Upper lobe of left lung (tissue), 6 donors: ENCODE measurements at regions not wholly inside any gene's neighbourhood (a gene's known extent, or its start where the extent isn't known, plus 50 kb on each side); places are given as distances from the start of the nearest gene placed in this dataset.

Experiments used
- ATAC-seq, 2 donors: fragments of 200-7000 bp; cut with Tn5 transposase; one replicate each; pipeline ENCODE4 v1.9.1; 2022; ENCODE audit warnings: mild to moderate bottlenecking in 2 of 2, moderate library complexity in 2 of 2; ENCODE audit not compliant: low FRiP score in 2 of 2
- DNase-seq, 2 donors: peaks; one replicate each; pipeline ENCODE4 v3.0.0-alpha.2; 2019 to 2020
- H3K27ac ChIP-seq, 4 donors: fragments of 200-600 bp; sonication (generic); one replicate each; pipeline ENCODE4 v1.5.1; 2016 to 2019
- H3K27me3 ChIP-seq, 4 donors: fragments of 200-600 bp; sonication (generic); one replicate each; pipeline ENCODE4 v1.5.1; 2017 to 2019
- H3K36me3 ChIP-seq, 4 donors: fragments of 200-600 bp; sonication (generic); one replicate each; pipeline ENCODE4 v1.5.1; 2016 to 2019
- H3K4me1 ChIP-seq, 4 donors: fragments of 200-600 bp; sonication (generic); one replicate each; pipeline ENCODE4 v1.5.1; 2018 to 2019
- H3K4me3 ChIP-seq, 4 donors: fragments of 200-600 bp; sonication (generic); one replicate each; pipeline ENCODE4 v1.5.1; 2017 to 2019; ENCODE audit warnings: mild to moderate bottlenecking in 2 of 4, moderate library complexity in 1 of 4
- H3K9me3 ChIP-seq, 4 donors: fragments of 200-600 bp; sonication (generic); one replicate each; pipeline ENCODE4 v1.5.1; 2018 to 2019
- CTCF ChIP-seq, 6 experiments: fragments of 450-650 bp in 4 of 6; fragments of 200-600 bp in 2 of 6; sonication (generic) in 2 of 6; IDR thresholded peaks; one replicate each; pipeline ENCODE4 v1.5.1; 2016 to 2019; ENCODE audit warnings: antibody characterized with exemption in 6 of 6
- EP300 ChIP-seq, 4 donors: sonication (generic); formaldehyde crosslinking; IDR thresholded peaks; one replicate each; pipeline ENCODE4 v1.5.1; 2017; ENCODE audit warnings: antibody characterized with exemption in 4 of 4, control low read depth in 2 of 4
- POLR2A ChIP-seq, 4 donors: fragments of 450-650 bp; IDR thresholded peaks; one replicate each; pipeline ENCODE4 v1.5.1; 2016 to 2017; ENCODE audit warnings: antibody characterized with exemption in 4 of 4, mild to moderate bottlenecking in 2 of 4
- POLR2AphosphoS5 ChIP-seq, 2 donors: sonication (generic); formaldehyde crosslinking; IDR thresholded peaks; one replicate each; pipeline ENCODE4 v1.5.1; 2017; ENCODE audit warnings: antibody characterized with exemption in 2 of 2
- WGBS, 2 donors: methylation state at CpG; one replicate each; pipeline ENCODE4 v1.1.5; 2017 to 2018; 5-methylcytosine and 5-hydroxymethylcytosine counted together
- donor health status: DM: no; HTN: no; CAD: no; lungs with moderate emphysema.
- donor health status: DM: no; HTN: yes; CAD: no; lungs with severe emphysema.

- ATAC-seq (no peak), DNase-seq (peak in 1 of 2 donors; percentile 17)
- Histone ChIP-seq H3K4me1 (no peaks in the 10 kb centered on the region), H3K27ac (no peak overlapping the region), H3K4me3 (no peak overlapping the region), H3K27me3 (no peaks in the 10 kb centered on the region), H3K9me3 (no peaks in the 10 kb centered on the region), H3K36me3 (no peaks in the 10 kb centered on the region)
- WGBS, 2 donors, result 76 to 82% methylated on average over 6 of the region's 6 CpGs
- TF ChIP-seq EP300 (IDR thresholded peaks at IDR 0.05) (no peak), POLR2A (IDR thresholded peaks at IDR 0.05) (no peak), CTCF (IDR thresholded peaks at IDR 0.05) (no peak), POLR2AphosphoS5 (IDR thresholded peaks at IDR 0.05) (no peak)
These were observed 137.2 kb upstream of the ADARB2 start for GRCh38 chr10:1874533-1874932.

- DNase-seq (no peak), ATAC-seq (no peak)
These were observed 136.5 kb upstream of the ADARB2 start for GRCh38 chr10:1873661-1874315.

GRCh38 chr10:1872151-1872726, 134.9 kb upstream of the ADARB2 start:
- WGBS, 2 donors, result 77 to 79% methylated on average over 7 of the region's 7 CpGs
- ATAC-seq, result no peak
- H3K9me3 ChIP-seq, result no peaks in the 10 kb centered on the region
- no peak overlapping the region for H3K4me3 ChIP-seq
- no peaks in the 10 kb centered on the region for H3K4me1 ChIP-seq
- DNase-seq, result no peak
- no peaks in the 10 kb centered on the region for H3K27me3 ChIP-seq
- H3K36me3 ChIP-seq, result no peaks in the 10 kb centered on the region
- TF ChIP-seq CTCF (IDR thresholded peaks at IDR 0.05) (no peak), POLR2A (IDR thresholded peaks at IDR 0.05) (no peak), EP300 (IDR thresholded peaks at IDR 0.05) (no peak), POLR2AphosphoS5 (IDR thresholded peaks at IDR 0.05) (no peak)
- no peak overlapping the region for H3K27ac ChIP-seq

More at GRCh38 chr10:1873661-1874315, 136.5 kb upstream of the ADARB2 start:
- Histone ChIP-seq H3K36me3 (no peaks in the 10 kb centered on the region), H3K27ac (no peak overlapping the region), H3K4me3 (no peak overlapping the region), H3K4me1 (no peaks in the 10 kb centered on the region), H3K9me3 (no peaks in the 10 kb centered on the region), H3K27me3 (no peaks in the 10 kb centered on the region)
- TF ChIP-seq POLR2A (IDR thresholded peaks at IDR 0.05), result no peak
- no peak for TF ChIP-seq EP300 (IDR thresholded peaks at IDR 0.05)
- no peak for TF ChIP-seq CTCF (IDR thresholded peaks at IDR 0.05)
- no peak for TF ChIP-seq POLR2AphosphoS5 (IDR thresholded peaks at IDR 0.05)
- WGBS, 2 donors, result 61 to 67% methylated on average over 7 of the region's 7 CpGs

- Histone ChIP-seq H3K4me3 (no peak overlapping the region), H3K36me3 (no peaks in the 10 kb centered on the region), H3K27me3 (no peaks in the 10 kb centered on the region), H3K9me3 (no peaks in the 10 kb centered on the region), H3K4me1 (no peaks in the 10 kb centered on the region), H3K27ac (no peak overlapping the region)
- WGBS, 2 donors, result 57 to 75% methylated on average over 3 to 5 of the region's 5 CpGs
- ATAC-seq, result no peak
- no peak for DNase-seq
- TF ChIP-seq POLR2A (IDR thresholded peaks at IDR 0.05) (no peak), CTCF (IDR thresholded peaks at IDR 0.05) (no peak), EP300 (IDR thresholded peaks at IDR 0.05) (no peak), POLR2AphosphoS5 (IDR thresholded peaks at IDR 0.05) (no peak)
These were observed 133.2 kb upstream of the ADARB2 start for GRCh38 chr10:1870491-1870890.

- Histone ChIP-seq H3K4me3 (no peak overlapping the region), H3K4me1 (no peaks in the 10 kb centered on the region), H3K9me3 (no peaks in the 10 kb centered on the region), H3K36me3 (no peaks in the 10 kb centered on the region), H3K27me3 (no peaks in the 10 kb centered on the region), H3K27ac (no peak overlapping the region)
- 83 to 85% methylated on average over 12 to 13 of the region's 13 CpGs for WGBS, 2 donors
- no peak for TF ChIP-seq POLR2AphosphoS5 (IDR thresholded peaks at IDR 0.05)
- TF ChIP-seq EP300 (IDR thresholded peaks at IDR 0.05), result no peak
- no peak for TF ChIP-seq CTCF (IDR thresholded peaks at IDR 0.05)
- no peak for TF ChIP-seq POLR2A (IDR thresholded peaks at IDR 0.05)
- no peak for DNase-seq
- no peak for ATAC-seq
These were observed 132.5 kb upstream of the ADARB2 start for GRCh38 chr10:1869861-1870260.
